ENCODE measurements at regions not wholly inside any gene's neighbourhood (a gene's known extent, or its start where the extent isn't known, plus 50 kb on each side); places are given as distances from the start of the nearest gene placed in this dataset.

- TF ChIP-seq CTCF (IDR thresholded peaks at IDR 0.05): no peak
- no peak for TF ChIP-seq POLR2AphosphoS5 (IDR thresholded peaks at IDR 0.05)
- TF ChIP-seq POLR2A (IDR thresholded peaks at IDR 0.05; ENCODE audit: low read depth): no peak
- no peak for TF ChIP-seq EP300 (IDR thresholded peaks at IDR 0.05)
Observed at GRCh38 chr6:50921968-50922367, 103.3 kb downstream of the TFAP2B start.
